Loucy (cell line): ENCODE measurements at regions not wholly inside any gene's neighbourhood (a gene's known extent, or its start where the extent isn't known, plus 50 kb on each side); places are given as distances from the start of the nearest gene placed in this dataset.

ENCODE experiments used
- H2AFZ ChIP-seq: fragments of 200-600 bp; sonication (generic); 2 replicates; pipeline ENCODE4 v1.6.0; 2016; ENCODE audit warnings: antibody characterized with exemption, mild to moderate bottlenecking, low read length, moderate library complexity
- H3F3A ChIP-seq: fragments of 200-600 bp; 2 replicates; pipeline ENCODE4 v1.6.0; 2016; ENCODE audit warnings: antibody characterized with exemption, low read depth, mild to moderate bottlenecking
- H3K27me3 ChIP-seq: fragments of 200-600 bp; sonication (generic); 2 replicates; pipeline ENCODE4 v1.6.1; 2014; ENCODE audit warnings: low read length, mild to moderate bottlenecking; ENCODE audit not compliant: insufficient read depth, poor library complexity, severe bottlenecking
- H3K36me3 ChIP-seq: fragments of 200-600 bp; sonication (generic); 2 replicates; pipeline ENCODE4 v1.6.1; 2016; ENCODE audit warnings: low read length; ENCODE audit not compliant: insufficient read depth
- H3K4me1 ChIP-seq: fragments of 200-600 bp; sonication (generic); 2 replicates; pipeline ENCODE4 v1.5.1; 2014; ENCODE audit warnings: low read length, mild to moderate bottlenecking; ENCODE audit not compliant: insufficient read depth, poor library complexity, severe bottlenecking
- H3K4me2 ChIP-seq: fragments of 200-600 bp; sonication (generic); 2 replicates; pipeline ENCODE4 v1.6.0; 2014; ENCODE audit warnings: antibody characterized with exemption, low read length, low read depth, mild to moderate bottlenecking; ENCODE audit not compliant: poor library complexity, severe bottlenecking
- H3K4me3 ChIP-seq: fragments of 200-600 bp; sonication (generic); 2 replicates; pipeline ENCODE4 v1.5.1; 2014; ENCODE audit warnings: low read length, mild to moderate bottlenecking, mixed read lengths; ENCODE audit not compliant: poor library complexity, severe bottlenecking
- H3K79me2 ChIP-seq: fragments of 200-600 bp; sonication (generic); 2 replicates; pipeline ENCODE4 v1.6.1; 2014; ENCODE audit warnings: low read length; ENCODE audit not compliant: insufficient read depth
- H3K9ac ChIP-seq: fragments of 200-600 bp; sonication (generic); 2 replicates; pipeline ENCODE4 v1.6.0; 2014; ENCODE audit warnings: mild to moderate bottlenecking, low read depth, low read length, moderate library complexity; ENCODE audit not compliant: poor library complexity, severe bottlenecking
- H3K9me2 ChIP-seq: fragments of 200-600 bp; sonication (generic); replicated peaks from 2 replicates; pipeline ENCODE4 v1.6.1; 2016; ENCODE audit warnings: low read depth, low read length, mixed read lengths
- H3K9me3 ChIP-seq: fragments of 200-600 bp; sonication (generic); 2 replicates; pipeline ENCODE4 v1.6.1; 2014; ENCODE audit warnings: mild to moderate bottlenecking, antibody characterized with exemption, low read length, low read depth; ENCODE audit not compliant: insufficient read depth
- H4K20me1 ChIP-seq: fragments of 200-600 bp; sonication (generic); 2 replicates; pipeline ENCODE4 v1.6.0; 2014; ENCODE audit warnings: antibody characterized with exemption, low read length, mild to moderate bottlenecking; ENCODE audit not compliant: insufficient read depth, poor library complexity, severe bottlenecking
- EZH2phosphoT487 ChIP-seq: fragments of 200-600 bp; IDR thresholded peaks from 2 replicates; pipeline ENCODE4 v1.6.1; 2018; ENCODE audit warnings: antibody characterized with exemption, mild to moderate bottlenecking, moderate library complexity, borderline replicate concordance
- TF ChIP-seq, protein P1 (sequence below): fragments of 200-600 bp; sonication (generic); conservative IDR thresholded peaks from 2 replicates; pipeline ENCODE4 v1.5.1; 2014; ENCODE audit warnings: mild to moderate bottlenecking, antibody characterized with exemption, low read length

DNA sequence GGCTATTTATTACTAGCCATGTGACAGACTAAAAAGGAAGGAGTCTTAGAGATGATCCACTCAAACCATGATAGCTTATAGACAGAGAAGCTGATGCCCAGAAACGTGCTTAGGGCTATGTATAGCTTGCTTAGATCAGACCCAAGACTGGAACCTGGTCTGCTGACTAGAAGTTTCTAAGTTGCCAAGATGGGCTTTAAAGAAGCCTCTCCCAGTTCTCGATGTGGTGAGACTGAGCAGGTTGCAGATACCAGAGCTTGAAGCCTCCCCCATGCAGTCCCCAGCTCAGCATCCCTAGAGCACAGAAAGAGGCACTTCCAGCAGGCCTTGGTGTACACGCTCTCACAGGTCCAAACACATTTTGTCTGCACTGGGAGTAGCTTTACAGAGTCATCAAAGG, 51.1 kb upstream of the ATP10B start:
- H2AFZ ChIP-seq, result no peak overlapping the region
- no peak overlapping the region for H3K4me3 ChIP-seq
- H3K9ac ChIP-seq, result no peak overlapping the region
- H4K20me1 ChIP-seq, result no peaks in the 10 kb centered on the region
- no peaks in the 10 kb centered on the region for H3K4me1 ChIP-seq
- H3K9me2 ChIP-seq, result no peaks in the 10 kb centered on the region
- no peaks in the 10 kb centered on the region for H3F3A ChIP-seq
- no peaks in the 10 kb centered on the region for H3K36me3 ChIP-seq
- no peak for TF ChIP-seq EZH2phosphoT487
- TF ChIP-seq, protein P1, sequence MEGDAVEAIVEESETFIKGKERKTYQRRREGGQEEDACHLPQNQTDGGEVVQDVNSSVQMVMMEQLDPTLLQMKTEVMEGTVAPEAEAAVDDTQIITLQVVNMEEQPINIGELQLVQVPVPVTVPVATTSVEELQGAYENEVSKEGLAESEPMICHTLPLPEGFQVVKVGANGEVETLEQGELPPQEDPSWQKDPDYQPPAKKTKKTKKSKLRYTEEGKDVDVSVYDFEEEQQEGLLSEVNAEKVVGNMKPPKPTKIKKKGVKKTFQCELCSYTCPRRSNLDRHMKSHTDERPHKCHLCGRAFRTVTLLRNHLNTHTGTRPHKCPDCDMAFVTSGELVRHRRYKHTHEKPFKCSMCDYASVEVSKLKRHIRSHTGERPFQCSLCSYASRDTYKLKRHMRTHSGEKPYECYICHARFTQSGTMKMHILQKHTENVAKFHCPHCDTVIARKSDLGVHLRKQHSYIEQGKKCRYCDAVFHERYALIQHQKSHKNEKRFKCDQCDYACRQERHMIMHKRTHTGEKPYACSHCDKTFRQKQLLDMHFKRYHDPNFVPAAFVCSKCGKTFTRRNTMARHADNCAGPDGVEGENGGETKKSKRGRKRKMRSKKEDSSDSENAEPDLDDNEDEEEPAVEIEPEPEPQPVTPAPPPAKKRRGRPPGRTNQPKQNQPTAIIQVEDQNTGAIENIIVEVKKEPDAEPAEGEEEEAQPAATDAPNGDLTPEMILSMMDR, result no peak
- no peaks in the 10 kb centered on the region for H3K9me3 ChIP-seq
- no peaks in the 10 kb centered on the region for H3K27me3 ChIP-seq
- no peaks in the 10 kb centered on the region for H3K79me2 ChIP-seq
- no peak overlapping the region for H3K4me2 ChIP-seq
